ENCODE measurements at regions not wholly inside any gene's neighbourhood (a gene's known extent, or its start where the extent isn't known, plus 50 kb on each side); places are given as distances from the start of the nearest gene placed in this dataset.

DNA sequence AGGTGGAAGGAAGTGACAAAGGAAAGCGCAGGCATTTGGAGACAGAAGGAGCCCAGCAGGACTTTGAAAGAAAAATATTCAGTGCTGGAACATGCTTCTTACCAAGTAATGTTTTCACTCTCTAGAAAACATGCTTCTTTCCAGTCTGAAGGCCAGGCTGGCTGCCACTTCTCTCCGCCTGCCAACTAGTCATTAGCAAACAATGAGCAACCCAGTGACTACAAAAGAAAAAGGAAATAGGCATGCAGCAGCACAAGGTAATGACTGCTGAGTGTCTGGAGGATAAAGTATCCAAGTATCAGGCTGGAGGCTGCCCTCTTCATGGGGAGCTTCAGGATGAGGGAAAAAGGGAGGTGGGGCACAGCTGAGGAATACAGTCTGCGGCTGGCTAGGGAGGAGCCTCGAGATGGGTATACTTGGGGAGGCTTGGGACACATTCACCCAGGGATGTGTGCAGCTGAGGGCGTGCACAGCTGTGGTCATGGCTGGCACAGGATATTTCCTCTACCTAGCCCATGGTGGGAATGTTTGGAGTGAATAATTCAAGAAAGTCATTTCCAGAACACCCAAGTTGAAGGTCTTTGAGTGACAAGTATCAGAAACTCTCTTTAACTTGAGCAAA lies 161.5 kb upstream of the KIF2A start (continued):
- TF ChIP-seq, protein P1, sequence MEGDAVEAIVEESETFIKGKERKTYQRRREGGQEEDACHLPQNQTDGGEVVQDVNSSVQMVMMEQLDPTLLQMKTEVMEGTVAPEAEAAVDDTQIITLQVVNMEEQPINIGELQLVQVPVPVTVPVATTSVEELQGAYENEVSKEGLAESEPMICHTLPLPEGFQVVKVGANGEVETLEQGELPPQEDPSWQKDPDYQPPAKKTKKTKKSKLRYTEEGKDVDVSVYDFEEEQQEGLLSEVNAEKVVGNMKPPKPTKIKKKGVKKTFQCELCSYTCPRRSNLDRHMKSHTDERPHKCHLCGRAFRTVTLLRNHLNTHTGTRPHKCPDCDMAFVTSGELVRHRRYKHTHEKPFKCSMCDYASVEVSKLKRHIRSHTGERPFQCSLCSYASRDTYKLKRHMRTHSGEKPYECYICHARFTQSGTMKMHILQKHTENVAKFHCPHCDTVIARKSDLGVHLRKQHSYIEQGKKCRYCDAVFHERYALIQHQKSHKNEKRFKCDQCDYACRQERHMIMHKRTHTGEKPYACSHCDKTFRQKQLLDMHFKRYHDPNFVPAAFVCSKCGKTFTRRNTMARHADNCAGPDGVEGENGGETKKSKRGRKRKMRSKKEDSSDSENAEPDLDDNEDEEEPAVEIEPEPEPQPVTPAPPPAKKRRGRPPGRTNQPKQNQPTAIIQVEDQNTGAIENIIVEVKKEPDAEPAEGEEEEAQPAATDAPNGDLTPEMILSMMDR (IDR thresholded peaks at IDR 0.05): no peak

DNA sequence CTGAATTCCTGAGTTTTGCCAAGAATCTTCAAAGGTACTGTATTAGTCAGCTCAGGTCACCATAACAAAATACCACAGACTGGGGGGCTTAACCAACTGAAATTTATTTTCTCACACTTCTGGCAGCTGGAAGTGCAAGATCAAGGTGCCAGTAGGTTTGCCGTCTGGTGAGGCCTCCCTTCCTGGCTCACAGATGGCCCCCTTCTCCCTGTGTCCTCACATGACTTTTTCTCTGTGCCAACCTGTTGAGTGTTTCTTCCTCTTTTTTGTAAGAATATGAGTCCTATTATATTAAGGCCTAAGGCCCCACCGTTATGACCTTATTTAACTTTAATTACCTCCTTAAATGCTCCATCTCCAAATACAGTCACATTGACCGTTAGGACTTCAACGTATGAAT lies 156.1 kb upstream of the KIF2A start:
- no peak for DNase-seq
- no peak overlapping the region for H3K9ac ChIP-seq
- H3K79me2 ChIP-seq (ENCODE audit: insufficient read depth): no peaks in the 10 kb centered on the region
- no peak overlapping the region for H3K4me2 ChIP-seq
- no peak for TF ChIP-seq YY1 (IDR thresholded peaks at IDR 0.05; ENCODE audit: low read depth)
- TF ChIP-seq, protein P2, sequence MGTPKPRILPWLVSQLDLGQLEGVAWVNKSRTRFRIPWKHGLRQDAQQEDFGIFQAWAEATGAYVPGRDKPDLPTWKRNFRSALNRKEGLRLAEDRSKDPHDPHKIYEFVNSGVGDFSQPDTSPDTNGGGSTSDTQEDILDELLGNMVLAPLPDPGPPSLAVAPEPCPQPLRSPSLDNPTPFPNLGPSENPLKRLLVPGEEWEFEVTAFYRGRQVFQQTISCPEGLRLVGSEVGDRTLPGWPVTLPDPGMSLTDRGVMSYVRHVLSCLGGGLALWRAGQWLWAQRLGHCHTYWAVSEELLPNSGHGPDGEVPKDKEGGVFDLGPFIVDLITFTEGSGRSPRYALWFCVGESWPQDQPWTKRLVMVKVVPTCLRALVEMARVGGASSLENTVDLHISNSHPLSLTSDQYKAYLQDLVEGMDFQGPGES (IDR thresholded peaks at IDR 0.05; ENCODE audit: low read depth, low read length): no peak
- no peak for TF ChIP-seq RCOR1 (IDR thresholded peaks at IDR 0.05; ENCODE audit: low read length)
- TF ChIP-seq, protein P3, sequence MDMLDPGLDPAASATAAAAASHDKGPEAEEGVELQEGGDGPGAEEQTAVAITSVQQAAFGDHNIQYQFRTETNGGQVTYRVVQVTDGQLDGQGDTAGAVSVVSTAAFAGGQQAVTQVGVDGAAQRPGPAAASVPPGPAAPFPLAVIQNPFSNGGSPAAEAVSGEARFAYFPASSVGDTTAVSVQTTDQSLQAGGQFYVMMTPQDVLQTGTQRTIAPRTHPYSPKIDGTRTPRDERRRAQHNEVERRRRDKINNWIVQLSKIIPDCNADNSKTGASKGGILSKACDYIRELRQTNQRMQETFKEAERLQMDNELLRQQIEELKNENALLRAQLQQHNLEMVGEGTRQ (IDR thresholded peaks at IDR 0.05; ENCODE audit: borderline replicate concordance, low read depth, low read length): no peak
- TF ChIP-seq, protein P4, sequence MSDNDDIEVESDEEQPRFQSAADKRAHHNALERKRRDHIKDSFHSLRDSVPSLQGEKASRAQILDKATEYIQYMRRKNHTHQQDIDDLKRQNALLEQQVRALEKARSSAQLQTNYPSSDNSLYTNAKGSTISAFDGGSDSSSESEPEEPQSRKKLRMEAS (IDR thresholded peaks at IDR 0.05; ENCODE audit: low read depth): no peak
- TF ChIP-seq TEAD4 (IDR thresholded peaks at IDR 0.05; ENCODE audit: borderline replicate concordance, insufficient read depth): no peak
- TF ChIP-seq FOXM1 (IDR thresholded peaks at IDR 0.05; ENCODE audit: low read depth): no peak
- TF ChIP-seq EZH2phosphoT487 (IDR thresholded peaks at IDR 0.05; ENCODE audit: borderline replicate concordance, low read depth): no peak
- TF ChIP-seq SIN3A (IDR thresholded peaks at IDR 0.05; ENCODE audit: borderline replicate concordance, low read depth, low read length): no peak
- no peak for TF ChIP-seq ELF1 (IDR thresholded peaks at IDR 0.05)
- no peak for TF ChIP-seq FOXJ3 (CRISPR knock-in tag; IDR thresholded peaks at IDR 0.05)
- no peak for TF ChIP-seq RXRA (IDR thresholded peaks at IDR 0.05; ENCODE audit: borderline replicate concordance, low read depth)
- no peak for TF ChIP-seq GABPA (IDR thresholded peaks at IDR 0.05; ENCODE audit: low read depth)
- TF ChIP-seq GATA2 (CRISPR knock-in tag; IDR thresholded peaks at IDR 0.05): no peak
- CTCF ChIA-PET: interaction anchor here (0.6 to 1.1 kb wide), 2 partner anchors 1096 to 1191 kb away, joined by 3 read pairs; no protein-coding TSS in a partner anchor
- peaks cover 0 to 2% of the 10 kb centered on the region in 2 experiments; a peak in 1 of 4 replicates for H3K4me1 ChIP-seq (ENCODE audit: control insufficient read depth in 1 of 2, insufficient read depth in 2 of 2, low read depth in 1 of 2, low read length in 1 of 2)
- no peak overlapping the region for H3K27ac ChIP-seq (ENCODE audit: low read depth in 2 of 2, low read length in 1 of 2)
- no peak overlapping the region for H3K4me3 ChIP-seq (ENCODE audit: low read depth in 2 of 2, low read length in 1 of 2)
- no peaks in the 10 kb centered on the region for H3F3A ChIP-seq (replicated peaks; ENCODE audit: insufficient read depth)
- H2AFZ ChIP-seq (ENCODE audit: low read depth): no peak overlapping the region
- no peaks in the 10 kb centered on the region for H3K9me3 ChIP-seq
- H3K9me2 ChIP-seq: no peaks in the 10 kb centered on the region
- POLR2A ChIA-PET: no interaction called here
- no peaks in the 10 kb centered on the region for H4K20me1 ChIP-seq (ENCODE audit: insufficient read depth)
- WGBS (ENCODE audit: low lambda C conversion rate): 62% methylated on average over 4 of the region's 4 CpGs
- H3K36me3 ChIP-seq (replicated peaks in 1 of 2; ENCODE audit: control insufficient read depth in 1 of 2, insufficient read depth in 2 of 2, low read length in 1 of 2): no peaks in the 10 kb centered on the region
- no peaks in the 10 kb centered on the region for H3K27me3 ChIP-seq (ENCODE audit: insufficient read depth)
